GM18517 (cell line): ENCODE measurements at regions not wholly inside any gene's neighbourhood (a gene's known extent, or its start where the extent isn't known, plus 50 kb on each side); places are given as distances from the start of the nearest gene placed in this dataset.

Experiments
- ATAC-seq: cut with Tn5 transposase; IDR thresholded peaks from one replicate; pipeline ENCODE4 v1.9.1; 2021; ENCODE audit warnings: mild to moderate bottlenecking, moderate library complexity; ENCODE audit not compliant: unreplicated experiment

DNA sequence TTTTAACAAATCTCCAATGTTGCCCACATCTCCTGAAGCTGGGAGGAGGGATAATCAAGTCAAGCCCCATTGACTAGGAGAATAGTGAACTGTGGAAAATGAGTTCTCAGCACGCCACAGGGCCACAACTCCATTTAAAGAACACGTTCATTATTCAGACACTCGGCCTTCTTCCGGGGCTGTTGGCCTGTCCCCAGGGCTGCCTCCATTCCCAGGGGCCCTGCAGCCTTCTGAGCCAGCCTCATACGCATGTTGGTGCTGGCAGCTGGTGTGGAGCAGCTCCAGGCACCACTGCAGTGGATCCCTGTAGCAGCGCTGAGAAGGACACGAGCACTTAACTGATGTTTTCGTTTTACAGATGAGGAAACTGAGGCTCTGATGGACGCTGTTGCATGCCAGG, 87.5 kb upstream of the RCN1 start:
- no peak for ATAC-seq

DNA sequence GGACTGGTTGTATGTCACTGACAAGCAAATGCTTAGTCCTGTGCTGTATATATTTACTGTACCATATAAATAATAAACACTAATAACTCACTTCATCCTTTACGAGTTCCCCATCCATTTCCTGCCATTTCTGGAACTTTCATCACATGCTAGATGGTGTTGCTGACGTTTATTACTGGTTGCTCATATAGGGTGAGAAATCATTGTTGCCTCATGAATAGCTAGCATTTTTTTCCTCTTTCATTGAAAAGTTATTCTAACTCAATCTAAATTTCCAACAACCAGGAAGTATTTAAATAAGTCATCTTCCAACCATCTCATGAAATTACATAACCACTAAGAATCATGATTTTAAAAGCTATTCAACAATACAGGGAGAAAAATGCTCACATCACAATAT, 88.6 kb upstream of the RCN1 start:
- ATAC-seq: no peak

DNA sequence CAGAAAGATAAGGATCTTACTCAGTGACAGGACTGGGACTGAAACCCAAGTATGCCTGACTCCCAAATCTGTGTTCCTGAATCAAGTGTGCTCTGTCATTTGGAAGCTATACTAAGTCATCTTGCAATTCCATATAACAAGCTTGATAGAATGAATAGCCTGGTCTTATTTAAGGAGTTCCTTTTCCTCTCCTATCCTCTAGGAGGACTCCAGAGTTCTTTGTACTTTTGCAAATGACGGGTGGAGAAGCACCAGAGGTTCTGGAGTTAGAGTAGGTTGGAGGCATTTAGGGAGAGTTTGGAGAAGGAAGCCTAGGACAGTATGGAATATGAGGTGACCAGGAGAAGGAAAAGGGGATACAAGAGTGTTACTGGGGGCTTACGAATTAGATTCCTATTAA, 92.9 kb upstream of the RCN1 start:
- ATAC-seq: no peak

DNA sequence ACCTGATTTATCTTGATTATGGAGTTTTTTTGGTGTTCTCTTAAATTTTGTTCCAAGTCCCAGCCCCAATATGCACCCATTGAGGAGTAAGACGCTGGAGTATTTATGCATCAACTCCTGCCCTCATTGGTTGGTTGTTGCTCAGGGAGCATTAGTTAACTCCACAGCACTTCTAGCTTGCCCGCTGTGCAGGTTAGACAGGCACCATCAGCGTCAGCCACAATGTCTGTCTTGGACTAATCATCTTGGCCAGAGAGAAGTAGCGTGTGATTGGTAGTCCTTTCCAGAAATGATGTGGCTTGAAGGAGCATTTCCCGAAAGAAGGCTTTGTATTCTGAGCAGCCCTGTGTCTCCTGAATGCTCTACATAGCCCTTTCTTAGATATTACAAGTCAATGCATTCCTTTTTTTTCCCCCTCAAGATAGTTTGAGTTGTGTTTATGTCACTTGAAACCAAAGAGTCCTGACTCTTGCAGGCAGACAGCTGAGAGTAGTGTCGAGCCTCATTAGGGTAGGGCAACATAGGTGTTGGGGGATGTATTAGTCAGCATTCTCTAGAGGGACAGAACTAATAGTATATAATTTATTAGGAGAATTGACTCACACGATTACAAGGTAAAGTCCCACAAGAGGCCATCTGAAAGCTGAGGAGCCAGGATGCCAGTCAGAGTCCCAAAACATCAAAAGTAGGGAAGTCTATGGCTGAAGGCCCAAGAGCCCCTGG, 94.6 kb upstream of the RCN1 start:
- ATAC-seq: no peak

DNA sequence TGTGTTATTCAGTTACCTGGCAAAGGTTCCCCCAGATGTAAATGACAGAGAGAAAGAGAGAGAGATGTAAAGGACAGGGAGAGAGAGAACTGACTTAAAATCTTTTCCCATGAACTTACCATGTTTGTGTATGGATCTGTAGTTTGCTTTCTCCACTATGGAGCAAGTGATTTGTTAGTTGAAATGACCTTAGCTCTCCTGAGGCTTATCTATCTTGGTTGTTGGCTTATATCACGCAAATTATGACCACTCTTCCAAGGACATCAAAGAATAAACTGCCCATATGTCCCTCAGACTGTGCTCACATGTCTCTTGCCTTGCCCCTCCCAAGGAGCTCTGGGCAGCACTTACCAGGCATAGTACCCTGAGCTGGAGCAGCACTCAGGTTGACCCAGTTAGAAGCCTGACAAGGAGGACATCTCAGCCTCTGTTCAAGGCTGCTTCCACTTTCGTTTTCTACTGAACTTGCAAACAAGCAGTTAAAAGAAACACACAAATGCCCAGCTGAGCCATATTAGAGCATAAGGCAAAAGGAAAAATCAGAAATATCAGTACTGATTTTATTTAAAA, 95.3 kb upstream of the RCN1 start:
- peak; percentile 86 for ATAC-seq

- no peak for ATAC-seq
Measured at GRCh38 chr11:31995032-31995431, 95.8 kb upstream of the RCN1 start.

- ATAC-seq: no peak
Measured at GRCh38 chr11:31987118-31988005, 103.5 kb upstream of the RCN1 start.

DNA sequence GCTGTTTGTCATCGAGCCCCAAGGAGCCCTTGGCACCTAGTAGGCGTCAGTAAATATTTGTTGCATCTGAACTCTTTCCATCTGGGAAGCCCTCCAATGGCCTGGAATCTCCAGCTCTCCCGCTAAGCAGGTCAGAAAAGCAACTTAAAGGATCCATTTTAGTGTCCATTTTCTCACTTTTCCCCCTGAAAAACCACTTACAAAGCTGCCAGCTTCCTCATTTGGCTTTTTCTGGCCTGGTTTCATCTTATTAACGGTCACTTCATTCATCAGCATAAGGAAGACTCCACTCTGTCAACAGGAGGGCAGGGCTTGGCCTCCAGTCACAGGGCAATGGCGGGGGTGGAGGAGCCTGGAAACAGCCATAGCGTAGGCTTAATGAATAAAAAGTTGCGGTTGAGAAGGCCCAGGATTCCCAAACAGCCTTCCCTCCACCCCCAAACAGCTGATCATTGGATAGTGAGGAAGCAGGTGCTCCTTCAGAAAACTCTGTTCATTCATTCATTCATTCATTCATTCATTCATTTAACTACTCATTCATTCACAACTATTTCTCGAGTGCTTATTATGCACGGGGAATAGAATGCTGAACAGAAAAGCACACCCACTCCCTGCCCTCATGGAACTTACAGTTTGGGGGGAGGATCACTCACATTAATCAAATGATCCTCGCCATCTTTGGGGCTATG, 104.5 kb upstream of the RCN1 start:
- no peak for ATAC-seq

- ATAC-seq: no peak
Measured at GRCh38 chr11:31981457-31981856, 109.4 kb upstream of the RCN1 start.

GRCh38 chr11:31977343-31977742, 113.5 kb upstream of the RCN1 start:
- ATAC-seq: no peak

DNA sequence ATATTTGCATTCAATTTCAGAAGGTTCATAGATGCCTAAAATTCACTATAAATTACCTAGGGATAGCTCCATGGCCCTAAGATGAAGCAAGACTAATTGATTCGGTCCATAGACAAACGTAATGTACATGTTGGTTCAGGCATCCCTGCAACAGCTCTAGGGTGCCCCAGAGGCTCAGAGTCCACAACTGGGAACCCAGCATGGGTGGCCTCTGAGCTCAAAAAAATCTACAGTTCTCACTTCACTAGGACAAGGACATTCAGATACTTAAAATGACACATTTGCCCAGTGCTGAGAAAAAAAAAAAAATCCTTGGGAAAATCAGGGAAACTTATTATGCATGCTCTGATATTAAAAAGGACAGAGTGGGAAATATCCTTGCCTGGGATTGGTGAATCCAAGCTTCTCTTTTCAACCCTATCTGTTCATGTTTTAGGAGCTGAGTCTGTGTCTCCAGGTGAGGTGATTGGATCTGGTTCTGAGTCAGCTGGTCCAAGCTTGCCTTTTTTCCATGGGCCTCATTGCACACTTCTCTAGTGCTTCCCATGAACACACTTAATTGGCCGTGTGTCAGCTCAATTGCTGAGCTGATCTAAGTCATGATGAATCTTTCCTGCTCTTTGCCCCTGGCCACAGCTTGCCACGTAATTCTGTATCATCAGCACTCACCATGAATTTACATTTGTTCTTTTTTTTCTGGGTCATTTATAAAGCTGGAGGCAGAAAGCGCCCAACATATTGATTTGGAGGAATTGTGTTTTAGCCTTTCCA, 116.3 kb upstream of the RCN1 start:
- ATAC-seq: no peak

DNA sequence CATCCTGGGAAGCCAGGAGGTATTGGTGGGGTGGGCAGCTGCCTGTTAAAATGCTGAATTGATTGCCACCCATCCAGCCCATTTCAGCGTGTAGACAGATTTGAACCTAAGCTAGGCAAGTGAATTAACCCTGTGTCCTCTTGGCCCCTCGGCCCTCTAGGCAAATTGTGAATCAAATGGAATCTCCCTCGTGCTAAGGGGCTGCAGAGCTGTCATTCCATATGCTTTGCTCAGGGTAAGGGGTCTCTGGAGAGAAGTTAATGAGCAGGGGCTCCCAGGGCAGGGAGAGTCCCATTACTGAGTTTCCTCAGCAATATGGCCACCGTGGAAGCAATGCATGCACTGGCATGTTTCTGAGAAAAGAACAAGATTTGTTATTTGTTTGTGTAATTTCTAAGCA, 117.7 kb upstream of the RCN1 start:
- no peak for ATAC-seq

GRCh38 chr11:31972623-31973022, 118.3 kb upstream of the RCN1 start:
- no peak for ATAC-seq

DNA sequence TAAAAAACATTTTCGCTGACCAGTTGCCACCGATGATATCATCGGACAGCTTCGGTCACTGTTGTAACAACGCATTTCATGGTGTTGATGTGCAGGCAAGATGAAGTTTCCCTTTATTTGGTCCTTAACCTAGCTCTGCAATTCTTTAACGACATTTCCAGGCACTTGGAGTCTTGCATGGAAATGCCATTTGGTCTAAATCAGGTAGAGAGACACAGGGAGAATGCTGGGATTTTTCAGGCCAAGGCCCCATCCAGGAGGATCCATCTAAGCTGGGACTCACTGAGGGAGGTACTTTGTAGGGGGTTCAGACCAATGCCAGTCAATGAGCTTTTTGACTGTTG, 121.5 kb upstream of the RCN1 start:
- no peak for ATAC-seq

GRCh38 chr11:31968461-31969358, 122.2 kb upstream of the RCN1 start:
- no peak for ATAC-seq

GRCh38 chr11:31967404-31968130, 123.3 kb upstream of the RCN1 start:
- ATAC-seq: no peak

GRCh38 chr11:31966846-31967245, 124.0 kb upstream of the RCN1 start:
- no peak for ATAC-seq

GRCh38 chr11:31964181-31964580, 126.7 kb upstream of the RCN1 start:
- no peak for ATAC-seq

DNA sequence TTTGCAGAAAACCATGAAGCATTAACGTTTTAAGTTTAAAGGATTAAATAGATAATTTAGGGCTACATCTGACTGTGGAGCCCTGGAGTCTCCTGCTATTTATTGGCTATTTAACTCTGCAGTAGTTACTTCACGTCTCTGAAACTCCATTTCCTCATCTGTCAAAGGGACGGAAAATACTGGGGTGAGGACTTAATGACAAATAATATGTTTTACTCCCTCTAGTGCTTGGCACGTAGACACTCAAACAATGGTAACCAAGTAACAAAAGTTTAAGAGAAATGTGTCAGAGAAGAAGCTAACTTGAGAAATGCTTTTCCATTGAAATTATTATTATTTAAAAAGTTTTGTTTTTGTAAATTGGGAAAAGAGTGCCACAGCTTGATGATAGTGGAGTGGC, 130.7 kb upstream of the RCN1 start:
- no peak for ATAC-seq
